SK-N-SH treated with all-trans-retinoic acid at 6 μM for 48 hours (cell line): ENCODE measurements at regions not wholly inside any gene's neighbourhood (a gene's known extent, or its start where the extent isn't known, plus 50 kb on each side); places are given as distances from the start of the nearest gene placed in this dataset.

ENCODE experiments used
- ATAC-seq: fragments of 200-7000 bp; cut with Tn5 transposase; 3 replicates; pipeline ENCODE4 v1.9.1; 2020; ENCODE audit warnings: mild to moderate bottlenecking, moderate library complexity
- ARNTL ChIP-seq: fragments of 450-650 bp; formaldehyde crosslinking; IDR thresholded peaks from 2 replicates; pipeline ENCODE4 v1.5.0; 2020; ENCODE audit warnings: low read depth, mild to moderate bottlenecking, moderate library complexity, borderline replicate concordance
- BACH2 ChIP-seq: fragments of 250-450 bp; sonication (Bioruptor Pico); IDR thresholded peaks from 2 replicates; pipeline ENCODE4 v1.9.0; 2021; ENCODE audit warnings: mild to moderate bottlenecking, borderline replicate concordance
- CREB5 ChIP-seq: fragments of 250-450 bp; sonication (Bioruptor Pico); IDR thresholded peaks from 2 replicates; pipeline ENCODE4 v1.5.1; 2020; ENCODE audit warnings: low read depth, mild to moderate bottlenecking, moderate library complexity
- ESRRG ChIP-seq: fragments of 250-450 bp; sonication (Bioruptor Pico); IDR thresholded peaks from 2 replicates; pipeline ENCODE4 v1.6.1; 2021; ENCODE audit warnings: mild to moderate bottlenecking
- GLIS3 ChIP-seq: fragments of 250-450 bp; sonication (Bioruptor Pico); IDR thresholded peaks from 2 replicates; pipeline ENCODE4 v1.5.0; 2020; ENCODE audit warnings: mild to moderate bottlenecking, moderate library complexity
- ISL1 ChIP-seq: fragments of 250-450 bp; sonication (Bioruptor Pico); IDR thresholded peaks from 2 replicates; pipeline ENCODE4 v2.1.2; 2022; ENCODE audit warnings: mild to moderate bottlenecking, moderate library complexity
- OSR1 ChIP-seq: fragments of 250-450 bp; sonication (Bioruptor Pico); IDR thresholded peaks from 2 replicates; pipeline ENCODE4 v1.8.0; 2022; ENCODE audit warnings: moderate library complexity, mild to moderate bottlenecking, inconsistent platforms
- PPARA ChIP-seq: fragments of 250-450 bp; sonication (Bioruptor Pico); IDR thresholded peaks from 2 replicates; pipeline ENCODE4 v1.5.0; 2020; ENCODE audit warnings: mild to moderate bottlenecking, borderline replicate concordance
- RARB ChIP-seq: fragments of 250-450 bp; sonication (Bioruptor Pico); IDR thresholded peaks from 2 replicates; pipeline ENCODE4 v1.8.0; 2021; ENCODE audit warnings: mild to moderate bottlenecking, moderate library complexity
- SNAI2 ChIP-seq: fragments of 250-450 bp; sonication (Bioruptor Pico); IDR thresholded peaks from 2 replicates; pipeline ENCODE4 v1.5.0; 2020; ENCODE audit warnings: mild to moderate bottlenecking, moderate library complexity
- TCF4 ChIP-seq: fragments of 250-450 bp; sonication (Bioruptor Pico); IDR thresholded peaks from 2 replicates; pipeline ENCODE4 v1.8.0; 2021; ENCODE audit warnings: mild to moderate bottlenecking, moderate library complexity, borderline replicate concordance
- ZC3H10 ChIP-seq: fragments of 250-450 bp; sonication (Bioruptor Pico); IDR thresholded peaks from 2 replicates; pipeline ENCODE4 v1.5.1; 2021; ENCODE audit warnings: mild to moderate bottlenecking, moderate library complexity
- ZFP3 ChIP-seq: fragments of 250-450 bp; sonication (Bioruptor Pico); IDR thresholded peaks from 2 replicates; pipeline ENCODE4 v1.5.0; 2020; ENCODE audit warnings: mild to moderate bottlenecking, moderate library complexity
- ZNF565 ChIP-seq: fragments of 450-650 bp; formaldehyde crosslinking; conservative IDR thresholded peaks from 2 replicates; pipeline ENCODE4 v1.5.0; 2020; ENCODE audit warnings: low read depth, mild to moderate bottlenecking, moderate library complexity
- TF ChIP-seq, protein P1 (sequence below): fragments of 250-450 bp; sonication (Bioruptor Pico); IDR thresholded peaks from 2 replicates; pipeline ENCODE4 v1.8.0; 2021; ENCODE audit warnings: low read depth, mild to moderate bottlenecking, moderate library complexity, borderline replicate concordance
- TF ChIP-seq, protein P2 (sequence below): fragments of 250-450 bp; sonication (Bioruptor Pico); IDR thresholded peaks from 2 replicates; pipeline ENCODE4 v1.5.1; 2021; ENCODE audit warnings: mild to moderate bottlenecking, moderate library complexity
- TF ChIP-seq, protein P3 (sequence below): fragments of 250-450 bp; sonication (Bioruptor Pico); IDR thresholded peaks from 2 replicates; pipeline ENCODE4 v1.8.0; 2020; ENCODE audit warnings: mild to moderate bottlenecking, moderate library complexity, borderline replicate concordance

DNA sequence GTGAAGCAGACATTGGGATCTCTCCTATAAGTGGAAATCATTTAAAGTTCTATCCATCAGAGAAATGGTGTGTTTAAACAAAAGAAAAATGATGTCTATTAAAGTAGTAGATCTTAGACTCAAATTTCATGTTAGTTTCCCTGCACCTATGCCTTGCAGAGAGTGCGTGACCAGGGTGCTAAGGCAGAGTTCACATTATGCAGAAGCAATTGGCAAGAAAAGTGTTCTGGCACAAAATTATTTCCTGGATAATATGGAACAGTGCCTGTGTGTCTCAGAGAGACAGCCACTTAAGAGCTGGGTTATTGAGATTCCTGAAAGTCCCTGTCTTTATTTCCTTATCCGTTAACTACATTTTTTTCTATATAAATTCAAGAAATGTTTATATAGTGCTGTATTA lies 457.0 kb downstream of the CDH8 start:
- ATAC-seq = no peak
- TF ChIP-seq RARB (CRISPR knock-in tag) (no peak), ISL1 (CRISPR knock-in tag) (no peak), OSR1 (CRISPR knock-in tag) (no peak), ARNTL (CRISPR knock-in tag) (no peak), ESRRG (no peak), TCF4 (CRISPR knock-in tag) (no peak), ZC3H10 (CRISPR knock-in tag) (no peak), BACH2 (no peak)
- TF ChIP-seq, protein P1, sequence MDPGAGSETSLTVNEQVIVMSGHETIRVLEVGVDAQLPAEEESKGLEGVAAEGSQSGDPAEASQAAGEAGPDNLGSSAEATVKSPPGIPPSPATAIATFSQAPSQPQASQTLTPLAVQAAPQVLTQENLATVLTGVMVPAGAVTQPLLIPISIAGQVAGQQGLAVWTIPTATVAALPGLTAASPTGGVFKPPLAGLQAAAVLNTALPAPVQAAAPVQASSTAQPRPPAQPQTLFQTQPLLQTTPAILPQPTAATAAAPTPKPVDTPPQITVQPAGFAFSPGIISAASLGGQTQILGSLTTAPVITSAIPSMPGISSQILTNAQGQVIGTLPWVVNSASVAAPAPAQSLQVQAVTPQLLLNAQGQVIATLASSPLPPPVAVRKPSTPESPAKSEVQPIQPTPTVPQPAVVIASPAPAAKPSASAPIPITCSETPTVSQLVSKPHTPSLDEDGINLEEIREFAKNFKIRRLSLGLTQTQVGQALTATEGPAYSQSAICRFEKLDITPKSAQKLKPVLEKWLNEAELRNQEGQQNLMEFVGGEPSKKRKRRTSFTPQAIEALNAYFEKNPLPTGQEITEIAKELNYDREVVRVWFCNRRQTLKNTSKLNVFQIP (CRISPR knock-in tag) = no peak
- TF ChIP-seq, protein P2, sequence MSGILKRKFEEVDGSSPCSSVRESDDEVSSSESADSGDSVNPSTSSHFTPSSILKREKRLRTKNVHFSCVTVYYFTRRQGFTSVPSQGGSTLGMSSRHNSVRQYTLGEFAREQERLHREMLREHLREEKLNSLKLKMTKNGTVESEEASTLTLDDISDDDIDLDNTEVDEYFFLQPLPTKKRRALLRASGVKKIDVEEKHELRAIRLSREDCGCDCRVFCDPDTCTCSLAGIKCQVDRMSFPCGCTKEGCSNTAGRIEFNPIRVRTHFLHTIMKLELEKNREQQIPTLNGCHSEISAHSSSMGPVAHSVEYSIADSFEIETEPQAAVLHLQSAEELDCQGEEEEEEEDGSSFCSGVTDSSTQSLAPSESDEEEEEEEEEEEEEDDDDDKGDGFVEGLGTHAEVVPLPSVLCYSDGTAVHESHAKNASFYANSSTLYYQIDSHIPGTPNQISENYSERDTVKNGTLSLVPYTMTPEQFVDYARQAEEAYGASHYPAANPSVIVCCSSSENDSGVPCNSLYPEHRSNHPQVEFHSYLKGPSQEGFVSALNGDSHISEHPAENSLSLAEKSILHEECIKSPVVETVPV (CRISPR knock-in tag) = no peak

DNA sequence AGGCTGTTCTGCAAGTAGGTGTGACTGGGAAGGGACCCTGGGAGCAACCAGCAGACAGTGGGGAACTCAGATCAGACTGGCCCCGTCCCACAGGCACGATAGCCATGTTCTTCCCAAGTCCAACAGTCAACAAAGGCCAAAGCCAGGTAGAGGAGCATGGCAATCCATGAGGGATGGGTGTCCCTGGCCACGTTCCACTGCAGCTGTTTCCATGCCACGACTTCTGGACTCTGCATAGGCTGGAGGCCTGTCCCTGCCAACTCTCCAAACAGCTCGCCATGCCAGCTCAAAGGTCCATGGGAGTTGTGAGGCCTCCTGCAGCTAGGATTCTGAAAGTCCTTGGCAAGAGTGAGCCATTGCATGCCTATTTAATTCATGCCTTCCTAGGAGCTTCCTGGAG lies 459.8 kb downstream of the CDH8 start:
- ATAC-seq = no peak
- TF ChIP-seq ZFP3 (CRISPR knock-in tag) = no peak
- TF ChIP-seq, protein P2 (CRISPR knock-in tag) = no peak
- no peak for TF ChIP-seq PPARA (CRISPR knock-in tag)
- TF ChIP-seq ISL1 (CRISPR knock-in tag) = no peak
- no peak for TF ChIP-seq SNAI2 (CRISPR knock-in tag)
- no peak for TF ChIP-seq ZNF565 (CRISPR knock-in tag)
- TF ChIP-seq RARB (CRISPR knock-in tag) = no peak
- TF ChIP-seq CREB5 (CRISPR knock-in tag) = no peak
- TF ChIP-seq GLIS3 (CRISPR knock-in tag) = no peak
- TF ChIP-seq ESRRG = no peak
- no peak for TF ChIP-seq ARNTL (CRISPR knock-in tag)
- TF ChIP-seq, protein P1 (CRISPR knock-in tag) = no peak
- TF ChIP-seq TCF4 (CRISPR knock-in tag) = no peak
- no peak for TF ChIP-seq OSR1 (CRISPR knock-in tag)
- TF ChIP-seq, protein P3, sequence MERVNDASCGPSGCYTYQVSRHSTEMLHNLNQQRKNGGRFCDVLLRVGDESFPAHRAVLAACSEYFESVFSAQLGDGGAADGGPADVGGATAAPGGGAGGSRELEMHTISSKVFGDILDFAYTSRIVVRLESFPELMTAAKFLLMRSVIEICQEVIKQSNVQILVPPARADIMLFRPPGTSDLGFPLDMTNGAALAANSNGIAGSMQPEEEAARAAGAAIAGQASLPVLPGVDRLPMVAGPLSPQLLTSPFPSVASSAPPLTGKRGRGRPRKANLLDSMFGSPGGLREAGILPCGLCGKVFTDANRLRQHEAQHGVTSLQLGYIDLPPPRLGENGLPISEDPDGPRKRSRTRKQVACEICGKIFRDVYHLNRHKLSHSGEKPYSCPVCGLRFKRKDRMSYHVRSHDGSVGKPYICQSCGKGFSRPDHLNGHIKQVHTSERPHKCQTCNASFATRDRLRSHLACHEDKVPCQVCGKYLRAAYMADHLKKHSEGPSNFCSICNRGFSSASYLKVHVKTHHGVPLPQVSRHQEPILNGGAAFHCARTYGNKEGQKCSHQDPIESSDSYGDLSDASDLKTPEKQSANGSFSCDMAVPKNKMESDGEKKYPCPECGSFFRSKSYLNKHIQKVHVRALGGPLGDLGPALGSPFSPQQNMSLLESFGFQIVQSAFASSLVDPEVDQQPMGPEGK = no peak

DNA sequence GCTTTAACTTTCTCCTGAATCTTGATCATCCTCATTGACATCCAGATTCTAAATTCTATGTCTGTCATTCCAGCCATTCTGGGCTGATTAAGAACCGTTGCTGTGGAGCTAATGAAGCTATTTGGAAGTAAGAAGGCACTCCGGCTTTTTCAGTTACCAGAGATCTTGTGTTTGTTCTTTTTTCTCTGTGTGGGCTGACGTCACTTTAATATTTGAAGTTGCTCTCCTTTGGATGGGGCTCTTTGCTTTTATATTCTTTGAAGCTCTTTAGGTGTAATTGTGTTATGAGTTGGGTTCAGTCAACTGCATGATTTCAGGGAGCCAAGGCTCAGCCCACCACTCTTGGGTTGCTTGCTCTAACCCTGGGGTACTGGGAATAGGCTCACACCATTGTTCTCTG lies 460.6 kb downstream of the CDH8 start:
- ATAC-seq = no peak
- TF ChIP-seq, protein P3 = no peak
